ENCODE measurements at regions not wholly inside any gene's neighbourhood (a gene's known extent, or its start where the extent isn't known, plus 50 kb on each side); places are given as distances from the start of the nearest gene placed in this dataset.

GRCh38 chr7:94057955-94058354, 53.8 kb upstream of the BET1 start:
- no peak overlapping the region for H3K27ac ChIP-seq (ENCODE audit: extremely low read depth, low read depth, low read length)
- H3K9me3 ChIP-seq (ENCODE audit: control insufficient read depth, insufficient read depth, low read depth, low read length): no peaks in the 10 kb centered on the region
- H3K4me3 ChIP-seq (ENCODE audit: low read depth, low read length): no peak overlapping the region
- no peaks in the 10 kb centered on the region for H3K4me1 ChIP-seq (ENCODE audit: control insufficient read depth, insufficient read depth, low read length)
- TF ChIP-seq YY1 (tag by site-specific recombination; IDR thresholded peaks at IDR 0.05) (no peak), PRDM2 (tag by site-specific recombination; IDR thresholded peaks at IDR 0.05; ENCODE audit: borderline replicate concordance) (no peak), ZNF19 (tag by site-specific recombination; IDR thresholded peaks at IDR 0.05; ENCODE audit: low read depth) (no peak), KLF16 (tag by site-specific recombination; IDR thresholded peaks at IDR 0.05) (no peak), ZBTB44 (tag by site-specific recombination; IDR thresholded peaks at IDR 0.05) (no peak), ZNF354C (tag by site-specific recombination; IDR thresholded peaks at IDR 0.05; ENCODE audit: borderline replicate concordance, low read depth) (no peak), ZNF830 (tag by site-specific recombination; IDR thresholded peaks at IDR 0.05; ENCODE audit: low read depth) (no peak), WT1 (tag by site-specific recombination; IDR thresholded peaks at IDR 0.05) (no peak), GLI4 (tag by site-specific recombination; IDR thresholded peaks at IDR 0.05) (no peak), ZEB2 (tag by site-specific recombination; IDR thresholded peaks at IDR 0.05) (no peak), ZNF48 (tag by site-specific recombination; IDR thresholded peaks at IDR 0.05) (no peak), ZNF610 (tag by site-specific recombination; IDR thresholded peaks at IDR 0.05; ENCODE audit: borderline replicate concordance) (no peak), ZNF362 (tag by site-specific recombination; IDR thresholded peaks at IDR 0.05) (no peak), ZBTB26 (tag by site-specific recombination; optimal IDR thresholded peaks at IDR 0.05) (no peak), ZNF76 (tag by site-specific recombination; IDR thresholded peaks at IDR 0.05; ENCODE audit: borderline replicate concordance, low read depth) (no peak), ZNF645 (tag by site-specific recombination; IDR thresholded peaks at IDR 0.05) (no peak), CTCF (tag by site-specific recombination; IDR thresholded peaks at IDR 0.05) (no peak), KLF8 (tag by site-specific recombination; IDR thresholded peaks at IDR 0.05) (no peak), KLF17 (tag by site-specific recombination; IDR thresholded peaks at IDR 0.05) (no peak), PATZ1 (tag by site-specific recombination; IDR thresholded peaks at IDR 0.05) (no peak)
- no peaks in the 10 kb centered on the region for H3K36me3 ChIP-seq (ENCODE audit: control insufficient read depth in 2 of 2, insufficient read depth in 1 of 2, low read length in 2 of 2)
- CTCF ChIA-PET: no interaction called here
- POLR2A ChIA-PET: no interaction called here
